GM21360 (cell line): ENCODE measurements at regions not wholly inside any gene's neighbourhood (a gene's known extent, or its start where the extent isn't known, plus 50 kb on each side); places are given as distances from the start of the nearest gene placed in this dataset.

Experiments
- ATAC-seq: cut with Tn5 transposase; IDR thresholded peaks from one replicate; pipeline ENCODE4 v1.9.1; 2021; ENCODE audit warnings: mild to moderate bottlenecking, moderate library complexity; ENCODE audit not compliant: unreplicated experiment

GRCh38 chr18:78021196-78021595 is 771.5 kb downstream of the GALR1 start:
- no peak for ATAC-seq

GRCh38 chr18:78031589-78031988 is 781.9 kb downstream of the GALR1 start:
- ATAC-seq: no peak

GRCh38 chr18:78031991-78032390 is 782.3 kb downstream of the GALR1 start:
- ATAC-seq: no peak

GRCh38 chr18:78032574-78032973 is 782.9 kb downstream of the GALR1 start:
- ATAC-seq: no peak

GRCh38 chr18:78034755-78035154 is 785.1 kb downstream of the GALR1 start:
- no peak for ATAC-seq

GRCh38 chr18:78041218-78041617 is 791.6 kb downstream of the GALR1 start:
- ATAC-seq: no peak

- ATAC-seq: no peak
These were observed 797.0 kb downstream of the GALR1 start for GRCh38 chr18:78046631-78047030.

- ATAC-seq: no peak
These were observed 799.6 kb downstream of the GALR1 start for GRCh38 chr18:78049281-78049680.

GRCh38 chr18:78054801-78055200 is 805.2 kb downstream of the GALR1 start:
- ATAC-seq: no peak

GRCh38 chr18:78056011-78056410 is 806.4 kb downstream of the GALR1 start:
- ATAC-seq: no peak

GRCh38 chr18:78069784-78070664 is 820.4 kb downstream of the GALR1 start:
- no peak for ATAC-seq

- no peak for ATAC-seq
These were observed 821.6 kb downstream of the GALR1 start for GRCh38 chr18:78071166-78071710.

- ATAC-seq: no peak
These were observed 822.1 kb downstream of the GALR1 start for GRCh38 chr18:78071776-78072175.

- ATAC-seq: no peak
These were observed 822.7 kb downstream of the GALR1 start for GRCh38 chr18:78072375-78072774.

GRCh38 chr18:78073275-78073674 is 823.6 kb downstream of the GALR1 start:
- ATAC-seq: no peak

GRCh38 chr18:78074400-78075020 is 824.9 kb downstream of the GALR1 start:
- ATAC-seq: no peak

GRCh38 chr18:78080081-78080480 is 830.4 kb downstream of the GALR1 start:
- ATAC-seq: no peak

- ATAC-seq: no peak
These were observed 831.1 kb downstream of the GALR1 start for GRCh38 chr18:78080761-78081160.

GRCh38 chr18:78082816-78083215 is 833.2 kb downstream of the GALR1 start:
- no peak for ATAC-seq

GRCh38 chr18:78085241-78086185 is 835.9 kb downstream of the GALR1 start:
- no peak for ATAC-seq

- ATAC-seq: no peak
These were observed 837.3 kb downstream of the GALR1 start for GRCh38 chr18:78086931-78087330.
